ENCODE measurements at regions not wholly inside any gene's neighbourhood (a gene's known extent, or its start where the extent isn't known, plus 50 kb on each side); places are given as distances from the start of the nearest gene placed in this dataset.
"Not testable (repeated sequence)": the region's sequence is repeated elsewhere in the genome, so short reads cannot be mapped to it uniquely, and the experiment has no call there.

DNA sequence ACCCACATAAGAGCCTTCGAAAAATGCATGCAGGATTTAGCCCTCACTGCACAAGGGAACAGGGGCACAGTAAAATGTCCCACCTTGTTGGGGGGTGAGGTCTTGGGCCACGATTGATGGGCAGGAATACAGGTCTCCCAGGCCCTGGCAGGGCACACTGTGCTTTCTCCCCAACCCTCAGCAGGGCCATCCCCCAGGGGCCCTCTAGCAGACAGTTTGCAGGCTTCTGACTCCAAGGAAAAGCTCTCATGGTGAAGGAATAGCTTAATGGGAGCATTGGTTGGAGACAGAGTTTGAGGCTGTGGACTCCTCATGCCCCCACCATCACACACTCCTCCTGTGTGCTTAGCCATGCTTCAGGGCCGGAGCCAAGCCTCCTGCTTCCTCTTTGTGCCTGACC is 484.6 kb downstream of the ZNF536 start:
- DNase-seq, result no peak

DNA sequence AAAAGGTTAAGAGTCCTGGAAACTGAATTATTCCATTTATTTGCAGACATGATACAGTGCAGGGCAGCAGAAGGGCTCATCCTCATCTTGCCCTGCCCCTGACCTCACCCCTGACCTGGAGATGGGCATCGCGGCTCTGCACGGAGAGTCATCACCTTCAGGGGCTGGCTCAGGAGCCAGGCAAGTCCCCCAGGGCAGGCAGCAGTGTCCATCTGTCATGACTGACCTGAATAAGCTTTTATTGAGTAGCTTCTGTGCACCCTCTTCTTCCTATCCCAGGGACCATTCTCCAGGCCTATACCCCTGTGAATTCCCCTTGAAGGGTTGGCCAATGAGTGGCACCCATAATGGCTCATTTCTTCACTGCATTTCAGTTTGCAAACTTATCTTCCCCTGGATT is 484.2 kb downstream of the ZNF536 start:
- DNase-seq, result no peak

DNA sequence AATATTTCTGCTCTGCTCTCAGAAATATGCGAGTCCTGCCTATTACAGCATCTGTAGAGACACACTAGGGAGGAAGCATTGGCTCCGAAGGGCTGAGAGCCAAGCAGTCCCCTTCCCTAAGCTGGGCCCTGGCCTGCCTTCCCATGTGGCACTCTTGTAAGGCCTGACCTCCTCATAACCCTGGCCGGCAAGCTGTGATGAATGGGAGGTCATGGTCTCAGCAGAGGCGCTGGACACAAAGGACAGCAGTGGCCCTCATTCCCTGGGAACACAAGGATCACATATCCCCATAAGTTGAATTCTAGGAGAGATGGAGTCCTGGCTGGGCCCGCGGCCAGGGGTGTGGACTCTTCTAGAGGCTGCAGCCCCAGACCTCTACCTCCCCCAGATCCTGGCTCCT is 483.3 kb downstream of the ZNF536 start:
- DNase-seq, result no peak

GRCh38 chr19:30854661-30855060 is 482.5 kb downstream of the ZNF536 start:
- no peak for DNase-seq

- DNase-seq, result no peak
These were observed 482.0 kb downstream of the ZNF536 start for GRCh38 chr19:30854207-30854606.

GRCh38 chr19:30853036-30853435 is 480.9 kb downstream of the ZNF536 start:
- no peak for DNase-seq

GRCh38 chr19:30852168-30852567 is 480.0 kb downstream of the ZNF536 start:
- DNase-seq, result no peak

DNA sequence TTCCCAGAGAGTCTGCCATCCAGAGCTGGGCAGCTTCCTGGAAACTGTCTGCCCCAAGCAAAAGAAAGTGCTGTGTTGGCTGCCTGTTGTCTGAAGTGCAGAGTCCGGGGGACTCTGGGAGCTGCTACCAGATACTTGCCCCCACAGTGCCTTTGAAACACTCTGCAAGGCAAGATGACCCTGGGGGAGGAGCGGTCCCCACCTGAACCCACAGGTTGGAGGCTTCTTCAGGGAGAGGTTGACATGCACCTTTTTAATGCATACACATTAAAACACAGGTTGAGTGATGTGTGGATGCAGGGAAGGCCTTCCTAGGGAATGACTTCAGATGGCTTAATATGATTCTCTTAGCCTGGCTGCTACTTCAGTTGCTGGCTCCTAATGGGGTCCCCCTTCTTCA is 479.5 kb downstream of the ZNF536 start:
- DNase-seq, result no peak

- DNase-seq, result no peak
These were observed 476.6 kb downstream of the ZNF536 start for GRCh38 chr19:30848636-30849425.

- DNase-seq, result no peak
These were observed 473.9 kb downstream of the ZNF536 start for GRCh38 chr19:30846102-30846501.

DNA sequence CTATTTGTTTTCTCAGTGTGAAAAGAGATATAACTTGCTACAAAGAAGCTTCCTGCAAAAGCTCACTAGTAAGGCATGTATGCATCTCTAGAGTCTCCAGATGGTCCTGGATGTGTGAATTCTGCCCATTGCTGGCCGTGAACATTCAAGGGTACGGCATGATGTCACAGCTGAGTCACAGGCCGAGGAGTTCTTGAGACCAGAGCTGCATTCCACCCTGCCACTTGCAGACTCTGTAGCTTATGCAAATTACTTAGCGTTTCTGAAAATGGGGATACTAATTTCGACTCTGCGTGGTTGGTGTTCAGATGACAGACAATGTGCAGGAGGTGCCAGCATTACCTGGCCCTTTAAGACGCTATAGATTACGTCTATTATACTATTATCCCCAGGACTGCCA is 470.7 kb downstream of the ZNF536 start:
- no peak for DNase-seq

GRCh38 chr19:30841934-30842333 is 469.8 kb downstream of the ZNF536 start:
- no peak for DNase-seq

DNA sequence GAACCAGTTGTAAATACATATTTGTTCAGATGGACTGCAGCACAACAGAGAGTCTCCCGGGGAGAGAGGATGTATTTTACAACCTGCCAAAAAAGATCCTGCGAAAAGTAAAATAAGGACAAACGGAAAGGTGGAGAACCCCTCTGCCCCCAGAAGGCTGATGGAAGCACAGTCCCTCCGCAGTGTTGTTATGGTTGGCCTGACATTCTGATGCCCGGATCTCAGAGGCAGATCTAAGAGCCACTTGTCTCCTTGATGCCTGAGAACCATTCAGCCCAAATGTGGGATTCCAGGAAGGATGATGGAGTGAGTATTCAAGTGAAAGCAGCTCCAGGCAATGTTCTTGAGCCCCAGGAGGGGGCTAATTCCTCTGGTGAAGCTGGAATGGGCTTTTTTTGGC is 458.7 kb downstream of the ZNF536 start:
- no peak for DNase-seq

DNA sequence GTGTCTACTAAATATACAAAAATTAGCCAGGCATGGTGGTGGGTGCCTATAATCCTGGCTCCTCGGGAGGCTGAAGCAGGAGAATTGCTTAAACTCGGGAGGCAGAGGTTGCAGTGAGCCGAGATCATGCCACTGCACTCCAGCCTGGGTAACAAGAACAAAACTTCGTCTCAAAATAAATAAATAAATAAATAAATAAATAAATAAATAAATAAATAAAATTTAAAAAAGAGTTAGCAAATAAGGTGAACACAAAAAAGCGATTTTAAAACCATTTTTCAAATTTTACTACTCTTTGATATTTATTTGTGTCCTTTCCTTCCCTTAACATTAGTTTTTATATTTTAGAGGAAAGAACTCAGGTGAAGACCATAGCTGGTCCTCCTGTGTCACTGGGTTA is 453.3 kb downstream of the ZNF536 start:
- DNase-seq, result not testable (repeated sequence)

GRCh38 chr19:30824809-30825208 is 452.6 kb downstream of the ZNF536 start:
- no peak for DNase-seq

DNA sequence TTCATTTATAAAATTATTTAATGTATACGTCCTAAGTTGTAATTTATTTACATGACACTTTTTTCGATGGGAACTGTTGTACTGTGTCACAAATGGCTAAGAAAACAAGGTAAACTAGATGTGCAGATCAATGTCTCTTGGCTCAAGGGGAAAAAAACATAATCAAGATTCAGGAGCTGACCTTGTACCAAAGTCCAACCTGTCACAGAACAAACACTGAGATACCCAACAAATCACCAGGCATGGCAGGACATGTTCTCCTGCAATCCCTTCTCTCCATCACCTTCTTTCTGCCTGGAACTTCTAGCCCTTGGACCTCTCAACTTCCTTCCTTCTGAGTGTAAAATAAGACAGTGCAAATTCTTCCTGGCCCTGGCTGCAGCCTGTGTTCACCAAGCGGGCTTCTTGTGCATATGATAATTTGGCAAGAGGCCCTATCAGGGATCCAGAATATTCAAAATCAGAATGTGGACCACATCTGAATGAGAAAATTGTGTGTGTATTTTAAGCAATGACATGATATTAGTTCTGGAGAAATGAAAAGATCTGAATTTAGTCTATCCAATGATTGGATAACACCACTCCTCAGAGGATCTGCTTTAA is 445.9 kb downstream of the ZNF536 start:
- no peak for DNase-seq

DNA sequence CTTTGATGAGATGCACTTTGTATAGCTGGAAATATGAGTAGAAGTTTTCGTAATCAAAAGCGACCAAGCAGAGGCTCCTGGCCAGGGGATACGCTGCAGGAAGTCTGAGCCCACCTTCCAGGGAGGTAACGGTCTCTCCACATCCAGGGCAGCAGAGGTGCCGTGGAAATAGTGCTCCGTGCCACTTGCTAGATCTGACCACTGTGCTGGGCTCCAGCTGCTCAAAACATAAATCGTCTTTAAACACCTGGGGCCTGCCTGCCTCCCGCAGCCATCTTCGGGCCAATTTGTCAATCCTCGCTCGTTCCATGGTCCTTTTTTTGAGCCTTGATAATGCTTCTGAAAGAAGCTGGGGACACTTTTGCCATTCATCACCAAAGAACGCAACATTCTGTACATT is 445.0 kb downstream of the ZNF536 start:
- no peak for DNase-seq

DNA sequence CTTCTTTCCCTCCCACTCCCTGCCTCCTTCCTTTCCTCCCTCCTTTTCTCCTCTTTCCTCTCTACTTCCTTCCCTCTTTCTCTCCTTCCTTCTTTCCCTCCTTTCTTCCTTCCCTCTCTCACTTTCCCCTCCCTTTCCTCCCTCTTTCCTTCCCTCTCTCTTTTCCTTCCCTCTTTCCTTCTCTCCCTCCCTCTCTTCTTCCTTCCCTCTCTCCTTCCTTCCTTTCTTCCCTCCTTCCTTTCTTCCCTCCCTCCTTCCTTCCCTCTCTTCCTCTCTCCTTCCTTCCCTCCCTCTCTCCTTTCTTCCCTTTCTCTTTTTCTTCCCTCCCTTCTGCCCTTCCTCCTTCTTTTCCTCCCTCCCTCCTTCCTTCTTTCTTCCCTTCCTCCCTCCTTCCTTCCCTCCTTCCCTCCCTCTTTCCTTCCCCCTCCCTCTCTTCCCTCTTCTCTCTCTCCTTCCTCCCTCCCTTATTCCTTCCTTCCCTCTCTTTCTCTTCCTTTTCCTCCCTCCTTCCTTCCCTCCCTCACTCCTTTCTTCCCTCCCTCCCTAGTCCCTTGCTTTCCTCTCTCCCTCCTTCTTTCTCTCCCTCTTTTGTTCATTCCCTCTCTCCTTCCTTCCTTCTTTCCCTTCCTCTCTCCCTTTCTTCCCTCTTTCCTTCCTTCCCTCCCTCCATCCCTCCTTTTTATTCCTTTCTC is 443.9 kb downstream of the ZNF536 start:
- DNase-seq, result no peak

GRCh38 chr19:30812099-30812678 is 440.0 kb downstream of the ZNF536 start:
- DNase-seq, result no peak

DNA sequence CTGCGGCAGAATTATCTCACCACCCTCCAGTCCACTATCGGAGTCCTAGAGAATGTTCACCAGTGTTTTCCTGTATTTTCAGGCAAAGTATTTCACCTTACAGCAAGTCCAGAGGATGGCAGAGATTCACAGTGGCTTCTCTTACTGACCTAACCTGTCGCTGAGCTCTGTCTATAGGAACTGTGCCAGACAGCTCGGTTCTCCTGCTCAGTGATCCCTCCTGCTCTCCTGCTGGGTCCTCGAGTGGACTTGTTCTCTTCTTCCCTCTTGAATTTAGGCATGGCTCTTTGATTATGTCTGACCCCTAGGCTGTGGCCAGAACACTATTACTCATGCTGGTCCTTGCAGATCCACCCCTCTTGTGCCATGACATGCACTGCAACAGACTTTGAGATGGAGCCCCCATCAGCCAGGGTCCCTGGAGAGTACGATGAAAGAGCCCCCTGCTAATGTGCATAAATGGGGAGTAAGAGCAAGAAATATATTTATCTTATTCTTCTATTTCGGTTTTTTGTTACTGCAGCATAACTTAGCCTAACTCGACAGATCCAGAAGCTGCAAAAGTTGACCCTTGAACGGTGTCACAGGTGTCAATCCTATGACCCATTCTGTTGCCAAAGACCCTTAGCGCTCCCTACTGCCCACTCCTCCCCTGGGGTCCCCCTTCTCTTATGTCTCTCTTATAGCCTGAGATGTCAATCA is 439.4 kb downstream of the ZNF536 start:
- DNase-seq, result no peak

DNA sequence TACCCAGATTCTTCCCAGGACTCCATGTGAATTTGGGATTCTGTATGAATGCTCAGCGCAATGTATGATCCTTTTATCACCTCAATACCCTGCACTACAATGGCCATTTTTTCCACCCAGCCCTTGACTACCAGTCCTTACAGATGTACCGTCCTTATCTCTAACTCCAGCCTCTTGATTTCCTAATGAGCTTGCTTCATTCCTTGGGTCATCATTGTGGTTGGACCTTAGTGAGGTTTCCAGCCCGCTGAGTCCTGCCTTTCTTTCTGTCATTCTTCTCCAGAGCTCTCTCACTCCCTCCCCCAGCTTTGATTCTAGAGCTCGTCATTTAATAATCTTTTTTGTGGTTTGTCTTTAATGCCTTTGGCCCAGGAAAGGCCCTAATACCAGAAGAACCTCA is 438.5 kb downstream of the ZNF536 start:
- no peak for DNase-seq

DNA sequence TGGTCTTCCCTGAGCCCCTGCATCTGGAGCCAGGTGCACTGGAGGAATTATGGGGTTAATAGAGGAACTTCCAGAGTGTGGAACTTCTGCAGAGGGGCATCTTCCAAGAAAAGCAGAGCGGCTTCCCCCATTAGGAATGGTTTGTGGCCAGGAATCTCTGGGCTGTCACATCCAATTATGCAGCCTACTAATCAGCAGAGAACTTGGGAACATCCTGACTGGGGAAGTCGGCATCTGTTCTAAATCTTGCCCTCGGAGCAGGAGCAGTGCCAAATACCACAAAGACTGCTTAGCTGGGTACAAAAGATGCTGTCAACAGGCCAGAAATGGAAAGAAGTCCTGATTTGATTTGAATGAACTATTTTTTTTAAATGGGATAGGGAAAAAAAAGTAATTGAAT is 435.1 kb downstream of the ZNF536 start:
- DNase-seq, result no peak

GRCh38 chr19:30806311-30806710 is 434.1 kb downstream of the ZNF536 start:
- no peak for DNase-seq
